GM12875 (cell line): ENCODE measurements at regions not wholly inside any gene's neighbourhood (a gene's known extent, or its start where the extent isn't known, plus 50 kb on each side); places are given as distances from the start of the nearest gene placed in this dataset.

ENCODE experiments used
- H3K4me3 ChIP-seq: one replicate; pipeline ENCODE4 v1.5.1; 2011; ENCODE audit warnings: low read depth, low read length, control low read depth
- TF ChIP-seq, protein P1 (sequence below): IDR thresholded peaks from 2 replicates; pipeline ENCODE4 v1.5.1; 2011; ENCODE audit warnings: low read depth, mild to moderate bottlenecking, control low read depth, inconsistent platforms, low read length, moderate library complexity, borderline replicate concordance; ENCODE audit not compliant: insufficient read depth

DNA sequence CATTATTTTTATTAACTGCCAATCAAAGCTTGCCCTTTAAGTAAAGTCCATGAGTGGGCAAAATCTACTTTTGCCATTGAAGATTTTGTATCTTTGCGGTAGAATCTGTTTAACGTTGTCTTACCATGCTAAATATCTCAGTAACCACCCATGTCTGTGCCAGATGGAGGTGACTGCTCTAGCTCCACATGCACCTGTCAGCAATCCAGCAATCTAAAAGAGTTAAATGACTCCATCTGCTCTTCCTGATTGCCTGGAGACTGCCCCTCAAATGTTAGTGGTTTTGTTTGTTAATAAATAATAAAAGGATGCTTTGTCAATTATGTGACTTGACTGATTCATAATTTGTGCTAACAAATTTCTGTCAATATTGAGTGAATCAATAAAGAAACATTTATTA is 141.7 kb downstream of the RBM43 start:
- TF ChIP-seq, protein P1, sequence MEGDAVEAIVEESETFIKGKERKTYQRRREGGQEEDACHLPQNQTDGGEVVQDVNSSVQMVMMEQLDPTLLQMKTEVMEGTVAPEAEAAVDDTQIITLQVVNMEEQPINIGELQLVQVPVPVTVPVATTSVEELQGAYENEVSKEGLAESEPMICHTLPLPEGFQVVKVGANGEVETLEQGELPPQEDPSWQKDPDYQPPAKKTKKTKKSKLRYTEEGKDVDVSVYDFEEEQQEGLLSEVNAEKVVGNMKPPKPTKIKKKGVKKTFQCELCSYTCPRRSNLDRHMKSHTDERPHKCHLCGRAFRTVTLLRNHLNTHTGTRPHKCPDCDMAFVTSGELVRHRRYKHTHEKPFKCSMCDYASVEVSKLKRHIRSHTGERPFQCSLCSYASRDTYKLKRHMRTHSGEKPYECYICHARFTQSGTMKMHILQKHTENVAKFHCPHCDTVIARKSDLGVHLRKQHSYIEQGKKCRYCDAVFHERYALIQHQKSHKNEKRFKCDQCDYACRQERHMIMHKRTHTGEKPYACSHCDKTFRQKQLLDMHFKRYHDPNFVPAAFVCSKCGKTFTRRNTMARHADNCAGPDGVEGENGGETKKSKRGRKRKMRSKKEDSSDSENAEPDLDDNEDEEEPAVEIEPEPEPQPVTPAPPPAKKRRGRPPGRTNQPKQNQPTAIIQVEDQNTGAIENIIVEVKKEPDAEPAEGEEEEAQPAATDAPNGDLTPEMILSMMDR, result no peak
- no peak overlapping the region for H3K4me3 ChIP-seq

DNA sequence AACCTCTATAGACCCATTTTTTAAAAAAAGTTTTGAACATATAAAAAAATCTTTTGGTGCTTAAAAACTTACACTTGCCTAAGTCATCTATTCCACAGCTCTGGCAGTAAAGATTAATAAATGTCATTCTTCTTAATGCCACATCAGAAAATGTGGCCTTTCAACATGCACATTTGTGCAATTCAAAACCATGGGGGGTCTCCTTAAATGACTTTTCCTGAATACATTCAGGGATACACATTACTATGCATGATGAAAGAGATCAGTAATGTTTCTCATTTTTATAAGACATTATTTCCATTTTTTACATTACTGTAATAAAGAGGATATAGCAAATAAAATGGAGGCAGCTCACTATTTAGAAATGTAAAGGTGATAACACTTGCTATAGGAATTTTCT is 142.3 kb downstream of the RBM43 start:
- H3K4me3 ChIP-seq, result no peak overlapping the region
- TF ChIP-seq, protein P1, result no peak

DNA sequence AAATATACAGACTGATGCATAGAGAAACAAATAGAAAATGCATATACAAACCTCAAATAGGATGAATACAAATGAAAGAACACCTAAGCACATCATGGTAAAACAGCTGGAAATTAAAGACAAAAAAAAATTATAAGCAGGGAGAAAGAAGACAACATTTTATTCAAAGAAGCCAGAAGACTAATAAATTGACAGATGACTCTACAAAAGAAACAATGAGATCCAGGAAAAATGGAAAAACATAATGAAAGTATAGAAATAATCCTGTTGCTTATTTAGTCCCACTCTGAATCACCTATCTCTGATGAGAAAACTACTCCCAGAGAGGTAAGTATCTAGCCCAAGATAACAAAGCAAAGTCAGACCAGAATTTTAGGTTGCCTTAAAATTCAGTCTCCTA is 143.4 kb downstream of the RBM43 start:
- TF ChIP-seq, protein P1, result no peak
- no peak overlapping the region for H3K4me3 ChIP-seq

DNA sequence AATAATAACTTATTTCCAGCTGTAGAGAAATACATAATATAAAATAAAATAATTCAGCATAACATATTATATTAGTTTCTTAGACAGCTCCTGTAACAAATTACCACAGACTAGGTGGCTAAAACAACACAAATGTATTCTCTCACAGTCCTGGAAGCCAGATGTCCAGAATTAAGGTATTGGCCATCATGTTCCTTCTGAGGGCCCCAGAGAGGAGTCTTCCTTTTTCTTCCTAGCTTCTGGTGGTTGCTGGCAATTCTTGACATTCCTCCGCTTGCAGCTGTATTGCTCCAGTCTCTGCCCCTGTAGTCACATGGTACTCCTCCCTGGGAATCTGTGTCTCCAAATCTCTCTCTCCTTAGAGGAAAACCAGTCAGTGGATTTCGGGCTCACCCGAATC is 146.8 kb downstream of the RBM43 start:
- H3K4me3 ChIP-seq, result no peak overlapping the region
- TF ChIP-seq, protein P1, result no peak

DNA sequence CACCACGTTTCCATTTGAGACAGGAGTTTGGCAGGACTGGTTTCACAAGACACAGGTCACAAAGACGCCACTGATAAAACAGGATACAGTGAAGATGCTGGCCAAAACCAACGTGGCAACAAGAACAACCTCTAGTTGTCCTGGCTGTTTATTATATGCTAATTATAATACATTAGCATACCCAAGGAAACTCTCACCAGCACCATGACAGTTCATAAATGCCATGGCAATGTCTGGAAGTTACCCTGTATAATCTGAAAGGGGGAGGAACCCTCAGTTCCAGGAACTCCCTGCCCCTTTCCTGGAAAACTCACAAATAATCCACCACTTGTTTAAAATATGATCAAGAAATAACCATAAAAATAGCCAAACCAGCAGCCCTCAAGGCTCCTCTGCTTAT is 148.3 kb downstream of the RBM43 start:
- TF ChIP-seq, protein P1, result no peak
- no peak overlapping the region for H3K4me3 ChIP-seq

DNA sequence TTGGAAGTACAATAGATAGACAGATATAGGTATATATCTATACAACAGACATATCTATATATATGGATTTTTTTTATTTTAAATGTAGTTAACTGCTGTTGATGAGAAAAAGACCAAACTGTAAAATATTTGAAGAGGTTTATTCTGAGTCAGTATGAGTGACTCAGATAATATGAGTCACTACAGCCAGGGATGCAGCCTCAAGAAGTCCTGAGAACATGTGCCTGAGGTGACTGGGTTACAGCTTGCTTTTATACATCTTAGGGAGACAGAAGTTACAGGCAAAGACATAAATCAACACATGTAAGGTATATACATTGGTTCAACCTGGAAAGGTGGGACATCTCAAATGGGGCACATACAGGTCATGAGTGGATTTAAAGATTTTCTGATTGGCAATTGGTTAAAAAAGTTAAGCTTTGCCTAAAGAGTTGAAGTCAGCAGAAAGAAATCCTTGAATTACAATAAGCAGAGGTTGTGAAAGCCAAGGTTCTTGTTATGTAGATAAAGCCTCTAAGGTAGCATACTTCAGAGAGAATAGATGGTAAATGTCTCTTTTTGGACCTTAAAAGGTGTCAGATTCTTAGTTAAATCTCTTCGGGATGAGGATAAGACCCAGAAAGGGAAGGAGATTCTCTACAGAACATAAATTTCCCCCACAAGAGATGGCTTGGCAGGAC is 149.9 kb downstream of the RBM43 start:
- TF ChIP-seq, protein P1, result no peak
- H3K4me3 ChIP-seq, result no peak overlapping the region

DNA sequence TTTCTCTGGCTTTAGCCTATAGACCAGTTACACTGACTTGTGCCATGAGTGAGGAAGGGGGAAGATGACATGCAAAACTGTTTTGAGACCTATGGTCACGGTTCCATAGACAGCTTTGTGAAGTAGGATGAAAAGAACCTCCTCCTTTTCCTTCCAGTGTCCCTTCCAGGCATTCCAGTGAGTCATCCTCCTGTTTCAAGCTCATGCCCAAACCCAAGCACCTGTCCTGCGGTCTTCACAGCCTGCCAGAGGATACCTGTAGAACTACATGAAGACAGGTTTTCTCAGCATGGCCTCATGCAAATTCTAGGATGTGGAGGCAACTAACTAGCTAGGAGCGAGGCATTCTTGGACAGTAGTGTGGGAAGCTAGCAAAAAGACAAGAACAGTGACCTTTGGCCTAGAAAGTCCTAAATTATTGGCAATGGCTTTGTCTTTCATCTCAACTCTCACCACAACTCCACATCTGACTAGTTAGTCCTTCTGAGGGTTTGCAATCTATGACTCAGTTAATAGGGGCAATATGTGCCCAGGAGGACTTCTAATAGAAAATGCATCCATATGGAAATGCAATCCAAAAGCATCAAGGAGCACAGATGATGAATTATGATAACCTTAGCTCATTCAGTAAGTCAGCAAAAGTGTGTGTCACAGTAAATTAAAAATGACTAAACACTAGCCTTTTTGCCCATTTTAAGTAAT is 154.7 kb downstream of the RBM43 start:
- no peak overlapping the region for H3K4me3 ChIP-seq
- TF ChIP-seq, protein P1, result no peak
